SK-N-SH (cell line): ENCODE measurements at regions not wholly inside any gene's neighbourhood (a gene's known extent, or its start where the extent isn't known, plus 50 kb on each side); places are given as distances from the start of the nearest gene placed in this dataset.

Experiments
- CTCF ChIP-seq: fragments of 200-600 bp; sonication (generic); IDR thresholded peaks from 2 replicates; pipeline ENCODE4 v1.6.1; 2017; ENCODE audit warnings: antibody characterized with exemption, mild to moderate bottlenecking, moderate library complexity
- MXI1 ChIP-seq: IDR thresholded peaks from 2 replicates; pipeline ENCODE4 v1.6.1; 2012; ENCODE audit warnings: mild to moderate bottlenecking, low read depth, low read length, improper control_type of control experiment
- TEAD4 ChIP-seq: IDR thresholded peaks from 2 replicates; pipeline ENCODE4 v1.4.0; 2012; ENCODE audit warnings: mild to moderate bottlenecking, borderline replicate concordance; ENCODE audit not compliant: insufficient read depth

- TF ChIP-seq CTCF (no peak), TEAD4 (no peak), MXI1 (no peak)
Measured at GRCh38 chr12:60012659-60013058, 416.8 kb downstream of the SLC16A7 start.
